ENCODE measurements at regions not wholly inside any gene's neighbourhood (a gene's known extent, or its start where the extent isn't known, plus 50 kb on each side); places are given as distances from the start of the nearest gene placed in this dataset.

DNA sequence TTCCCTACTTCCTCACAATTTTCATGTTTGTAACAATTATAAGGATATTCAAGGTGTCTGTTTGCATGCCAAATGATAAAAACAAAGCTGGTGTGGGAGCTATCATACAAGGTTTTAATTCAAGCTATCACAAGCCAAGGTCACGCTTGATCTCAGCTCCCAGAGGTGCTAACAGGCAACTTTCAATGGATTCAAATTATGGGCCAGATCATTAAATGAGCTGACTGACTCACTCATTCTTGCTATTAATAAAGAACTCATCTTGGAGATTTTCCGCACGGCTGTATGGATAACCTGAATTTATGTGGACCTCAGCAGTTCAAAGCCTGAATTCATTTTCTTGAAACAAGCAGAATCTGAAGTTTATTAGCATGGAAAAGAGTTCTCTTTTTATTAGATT, 267.3 kb upstream of the CDH6 start:
- DNase-seq = no peak

DNA sequence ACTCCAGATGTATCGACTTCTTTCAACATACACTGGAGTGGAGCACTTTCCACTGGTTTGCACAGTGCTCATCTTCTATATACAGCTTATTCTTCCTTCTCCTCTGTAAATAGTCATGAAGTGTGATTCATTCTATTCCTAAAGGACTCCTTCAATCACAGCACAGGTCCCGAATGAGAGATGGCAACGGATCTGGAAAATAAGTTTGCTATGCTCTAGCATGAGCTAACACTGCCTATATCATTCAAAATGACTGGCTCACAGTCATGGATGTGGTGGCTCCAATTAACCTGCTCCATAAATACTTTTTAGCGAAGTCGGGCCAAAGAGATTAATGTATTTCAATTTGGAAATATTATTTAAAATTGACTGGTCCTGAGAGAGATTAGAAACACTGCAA, 272.1 kb upstream of the CDH6 start:
- DNase-seq = no peak

GRCh38 chr5:30918171-30918570, 275.3 kb upstream of the CDH6 start:
- no peak for DNase-seq

GRCh38 chr5:30908356-30908755, 285.1 kb upstream of the CDH6 start:
- no peak for DNase-seq

GRCh38 chr5:30900367-30900766, 293.1 kb upstream of the CDH6 start:
- no peak for DNase-seq

- DNase-seq = no peak
Measured at GRCh38 chr5:30894811-30895210, 298.7 kb upstream of the CDH6 start.

- DNase-seq = no peak
Measured at GRCh38 chr5:30891660-30892059, 301.8 kb upstream of the CDH6 start.

DNA sequence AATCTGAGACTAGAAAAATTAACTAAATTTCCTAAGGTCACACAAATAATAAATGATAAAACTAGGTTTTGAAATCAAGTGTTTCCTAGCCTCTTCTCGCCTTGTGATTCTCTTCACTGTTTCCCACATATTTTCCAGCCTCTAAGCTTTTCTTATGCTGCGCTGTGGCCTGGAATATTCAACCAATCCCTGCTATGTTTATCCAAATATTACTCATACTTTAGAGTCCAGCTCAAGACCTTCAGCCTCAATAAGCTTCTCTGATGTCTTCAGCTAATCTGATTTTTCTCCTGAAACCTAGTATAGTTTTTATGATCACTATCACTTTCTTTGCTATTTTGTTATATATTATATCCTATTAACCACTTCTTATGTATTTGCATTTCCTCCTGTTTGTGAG, 303.1 kb upstream of the CDH6 start:
- DNase-seq = no peak

GRCh38 chr5:30880514-30880913, 313.0 kb upstream of the CDH6 start:
- no peak for DNase-seq

DNA sequence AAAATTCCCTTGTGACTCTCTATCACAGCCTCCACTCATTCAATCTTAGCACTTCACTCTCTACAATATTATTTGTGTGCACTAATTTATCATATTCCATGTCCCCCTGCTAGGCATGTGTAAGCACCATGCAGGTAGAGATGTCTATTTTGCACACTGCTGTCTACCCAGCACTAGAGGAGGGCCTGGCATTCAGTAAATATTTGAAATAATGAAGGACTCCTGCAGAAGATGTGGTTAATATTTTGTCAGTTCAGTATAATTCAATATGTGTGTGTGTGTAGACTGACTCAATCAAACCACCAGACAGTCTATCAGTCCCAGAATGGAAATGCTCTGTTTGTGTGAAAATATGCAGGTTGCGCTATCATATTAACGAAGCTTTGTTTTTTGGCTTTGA, 313.6 kb upstream of the CDH6 start:
- DNase-seq = no peak

DNA sequence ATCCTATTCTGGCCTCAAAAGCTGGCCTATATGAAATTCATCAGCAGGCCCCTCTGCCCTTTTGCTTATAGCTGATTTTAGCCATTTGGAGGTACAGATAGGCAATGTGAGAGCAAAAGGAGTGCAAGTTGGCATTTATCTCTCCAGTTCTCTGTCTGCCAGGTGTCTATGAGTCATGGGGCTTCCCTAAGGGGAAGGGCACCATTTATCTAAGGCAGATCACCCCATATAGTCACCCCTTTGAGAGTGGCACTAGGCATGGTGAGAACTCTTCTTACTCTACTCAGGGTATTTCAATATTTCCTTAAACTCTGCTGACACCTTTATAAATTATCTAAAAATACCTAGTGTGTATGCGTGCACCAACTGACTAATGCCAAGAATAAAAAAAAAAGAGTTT, 314.7 kb upstream of the CDH6 start:
- no peak for DNase-seq

DNA sequence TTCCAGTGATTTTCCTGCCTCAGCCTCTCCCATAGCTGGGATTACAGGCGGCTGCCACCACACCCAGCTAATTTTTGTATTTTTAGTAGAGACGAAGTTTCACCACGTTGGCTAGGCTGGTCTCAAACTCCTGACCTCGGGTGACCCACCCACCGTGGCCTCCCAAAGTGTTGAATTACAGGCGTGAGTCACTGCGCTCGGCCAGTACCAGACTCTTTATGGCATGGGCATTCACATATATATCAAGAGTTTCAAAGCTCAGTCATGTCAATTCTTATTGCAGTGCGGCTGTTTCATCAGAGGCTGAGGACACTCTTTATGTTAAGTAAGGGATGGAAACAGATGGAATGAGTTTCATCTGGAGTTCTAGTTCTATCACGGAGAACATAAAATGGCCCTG, 315.2 kb upstream of the CDH6 start:
- no peak for DNase-seq

- DNase-seq = no peak
Measured at GRCh38 chr5:30874241-30875034, 319.0 kb upstream of the CDH6 start.

DNA sequence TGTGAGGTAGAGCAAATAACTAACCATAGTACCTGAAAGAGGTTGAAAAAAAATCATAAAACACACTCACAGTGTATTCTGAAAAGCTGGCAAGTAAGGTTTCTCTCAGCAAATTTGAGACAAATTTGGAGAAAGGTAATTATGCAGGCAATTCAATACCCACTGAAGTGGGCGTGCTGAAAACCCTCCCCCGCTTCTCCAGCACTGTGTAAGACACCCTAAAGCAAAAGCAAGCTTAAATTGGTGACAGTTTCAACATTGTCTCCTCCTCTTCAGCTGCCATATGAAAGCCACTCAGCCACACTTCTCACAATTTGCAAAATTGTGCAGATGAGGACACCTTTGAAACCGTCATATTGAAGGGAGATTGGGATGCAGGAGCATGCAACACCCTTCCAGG, 322.3 kb upstream of the CDH6 start:
- DNase-seq = no peak

DNA sequence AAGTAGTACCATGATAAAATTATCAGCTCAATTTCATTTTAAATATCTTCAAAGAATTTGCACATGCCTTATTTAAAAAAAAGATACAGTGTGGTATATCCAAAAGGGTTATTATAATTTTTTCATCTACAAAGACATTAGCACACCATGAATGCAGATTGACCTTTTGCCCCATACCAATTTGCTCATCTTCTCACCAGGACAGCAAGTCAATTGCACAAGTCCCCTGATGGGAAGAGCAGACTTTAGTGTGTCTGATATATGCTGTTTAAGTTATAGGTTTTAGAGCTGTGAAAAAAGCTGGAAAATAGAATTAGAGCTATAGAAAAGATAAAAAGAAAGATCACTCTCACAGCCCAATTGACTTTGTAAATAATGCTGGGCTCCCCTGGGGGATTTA, 325.8 kb upstream of the CDH6 start:
- DNase-seq = no peak

GRCh38 chr5:30866142-30866541, 327.3 kb upstream of the CDH6 start:
- no peak for DNase-seq

DNA sequence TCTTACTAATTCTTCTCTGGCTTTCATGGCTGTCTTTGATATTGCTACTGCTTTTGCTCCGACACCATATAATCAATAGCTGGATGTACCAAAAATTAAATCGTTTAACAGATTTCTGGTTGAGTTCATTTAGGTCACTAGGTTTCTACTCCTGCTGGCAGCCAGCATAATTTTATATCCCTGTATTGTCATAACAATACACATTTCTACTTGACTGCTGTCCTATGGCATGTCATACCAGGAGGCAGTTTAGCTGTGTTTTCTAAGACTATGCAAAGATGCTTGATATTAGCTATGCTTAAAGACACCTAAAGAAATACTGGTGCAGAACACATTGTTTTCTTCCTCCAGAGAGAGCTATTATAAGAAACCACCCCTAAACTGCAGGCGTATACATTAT, 337.2 kb upstream of the CDH6 start:
- no peak for DNase-seq

GRCh38 chr5:30853158-30853557, 340.3 kb upstream of the CDH6 start:
- no peak for DNase-seq

DNA sequence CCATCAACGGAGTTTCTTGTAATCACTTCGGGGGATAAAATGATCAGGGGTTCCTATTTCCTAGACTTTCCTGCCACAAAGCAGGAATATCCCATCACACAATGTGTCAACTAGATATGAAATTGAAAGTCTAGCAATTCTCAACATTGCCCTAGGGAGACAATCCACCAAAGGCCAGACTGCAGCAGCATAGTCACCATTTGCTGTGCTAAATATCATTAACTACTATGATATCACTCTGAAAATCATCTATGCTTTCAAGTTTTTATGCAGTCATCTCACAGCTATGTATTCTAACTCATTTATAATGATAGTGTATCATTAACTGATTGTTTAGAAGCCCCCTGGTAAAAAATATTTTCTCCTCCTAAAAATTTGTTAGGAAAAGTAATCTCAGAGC, 342.6 kb upstream of the CDH6 start:
- no peak for DNase-seq

- no peak for DNase-seq
Measured at GRCh38 chr5:30849931-30850710, 343.4 kb upstream of the CDH6 start.

GRCh38 chr5:30846171-30846570, 347.3 kb upstream of the CDH6 start:
- no peak for DNase-seq

DNA sequence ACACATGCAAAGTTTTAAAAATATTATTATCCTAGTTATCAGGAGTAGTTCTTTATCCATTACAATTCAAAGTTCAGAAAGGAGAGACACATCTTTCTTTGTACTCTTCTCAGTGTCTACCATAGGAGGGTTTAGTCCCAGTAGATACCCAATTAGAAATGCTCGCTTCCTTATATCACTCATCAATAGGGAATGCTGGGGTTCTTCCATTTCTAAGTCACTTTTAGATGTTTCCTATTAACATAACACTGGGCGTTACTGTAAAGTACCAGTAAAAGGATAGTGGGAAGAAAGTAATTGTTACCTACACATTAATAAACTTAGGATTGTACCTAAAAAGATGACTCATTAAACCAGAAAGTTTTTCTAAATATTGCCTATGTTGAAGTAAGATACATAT, 348.3 kb upstream of the CDH6 start:
- DNase-seq = no peak

DNA sequence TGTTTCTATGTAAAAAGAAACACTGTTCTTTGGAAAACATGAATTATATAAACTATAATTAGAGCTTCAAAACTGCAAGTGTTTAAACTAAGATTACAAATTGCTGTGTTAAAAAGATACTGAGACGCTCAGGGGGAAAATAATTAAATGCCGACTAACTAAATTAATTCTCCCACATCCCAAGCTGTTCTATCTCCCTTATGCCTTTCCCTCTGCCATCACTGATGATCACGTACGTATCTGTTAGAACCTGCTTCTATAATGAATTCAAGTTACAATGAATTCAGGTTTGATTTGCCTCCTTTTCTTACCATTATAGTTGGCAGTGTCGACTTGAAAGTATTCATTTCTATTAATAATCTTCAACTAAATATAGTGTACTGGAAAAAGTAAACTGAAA, 349.9 kb upstream of the CDH6 start:
- DNase-seq = no peak

DNA sequence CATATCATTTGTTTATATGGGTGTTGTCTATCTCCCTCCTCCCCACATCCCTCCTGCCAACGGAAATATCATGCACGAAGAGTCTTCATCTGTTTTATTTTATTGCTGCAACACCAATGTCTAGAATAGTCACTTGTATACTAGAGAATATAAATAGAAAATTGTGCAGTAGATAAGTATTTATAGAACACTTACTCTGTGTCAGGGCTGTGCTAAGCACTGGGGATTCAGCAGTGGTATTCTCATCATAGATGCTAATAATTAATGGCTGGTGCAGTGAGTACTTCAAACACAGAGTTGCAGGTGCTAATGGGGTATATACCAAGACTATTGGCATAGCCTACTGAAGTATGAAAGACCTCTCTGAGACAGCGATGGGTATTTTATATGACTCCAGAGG, 353.5 kb upstream of the CDH6 start:
- DNase-seq = no peak

Data from NCI-H2029 treated with DMSO at 0.1 percent for 48 hours (cell line).